DND-41 (cell line): ENCODE measurements at regions not wholly inside any gene's neighbourhood (a gene's known extent, or its start where the extent isn't known, plus 50 kb on each side); places are given as distances from the start of the nearest gene placed in this dataset.

Experiments
- CTCF ChIP-seq: IDR thresholded peaks from 2 replicates; pipeline ENCODE4 v1.5.1; 2012; ENCODE audit warnings: borderline replicate concordance, low read length, moderate library complexity, mild to moderate bottlenecking; ENCODE audit not compliant: poor library complexity, severe bottlenecking; ENCODE audit errors: extremely low read depth
- EZH2 ChIP-seq: IDR thresholded peaks from 3 replicates; pipeline ENCODE4 v1.6.1; 2012; ENCODE audit warnings: borderline replicate concordance, low read depth, mild to moderate bottlenecking, moderate library complexity, low read length, inconsistent platforms; ENCODE audit not compliant: severe bottlenecking

GRCh38 chr1:25009671-25010262 is 79.7 kb upstream of the RUNX3 start:
- TF ChIP-seq CTCF, result no peak
- TF ChIP-seq EZH2, result no peak
